Transverse colon (tissue), 4 donors: ENCODE measurements at regions not wholly inside any gene's neighbourhood (a gene's known extent, or its start where the extent isn't known, plus 50 kb on each side); places are given as distances from the start of the nearest gene placed in this dataset.

Experiments
- DNase-seq: peaks from one replicate; pipeline ENCODE4 v3.0.0-alpha.2; 2019
- H3K27ac ChIP-seq, 4 donors: fragments of 200-600 bp; sonication (generic); 2 replicates each; pipeline ENCODE4 v1.5.1; 2016 to 2018; ENCODE audit warnings: inconsistent platforms in 4 of 4
- H3K27me3 ChIP-seq: fragments of 200-600 bp; sonication (generic); 2 replicates; pipeline ENCODE4 v1.5.1; 2017; ENCODE audit warnings: inconsistent platforms
- H3K36me3 ChIP-seq, 4 donors: fragments of 200-600 bp; sonication (generic); 2 replicates each; pipeline ENCODE4 v1.5.1; 2017 to 2019; ENCODE audit warnings: inconsistent platforms in 4 of 4
- H3K4me1 ChIP-seq, 4 donors: fragments of 200-600 bp; sonication (generic); 2 replicates each; pipeline ENCODE4 v1.5.1; 2017 to 2020; ENCODE audit warnings: inconsistent platforms in 4 of 4
- H3K4me3 ChIP-seq, 4 donors: fragments of 200-600 bp; sonication (generic); 1 replicate in 1 of 4; 2 replicates in 3 of 4; pipeline versions ENCODE4 v1.5.1 to v1.6.1; 2017 to 2019; ENCODE audit warnings: inconsistent platforms in 4 of 4
- H3K9me3 ChIP-seq, 2 donors: fragments of 200-600 bp; sonication (generic); 2 replicates each; pipeline ENCODE4 v1.5.1; 2017 to 2019; ENCODE audit warnings: inconsistent platforms in 2 of 2
- EP300 ChIP-seq: sonication (generic); formaldehyde crosslinking; IDR thresholded peaks from one replicate; pipeline ENCODE4 v1.6.1; 2017; ENCODE audit warnings: antibody characterized with exemption, low read depth
- POLR2A ChIP-seq: fragments of 450-650 bp; IDR thresholded peaks from one replicate; pipeline ENCODE4 v1.6.1; 2016; ENCODE audit warnings: antibody characterized with exemption, mild to moderate bottlenecking, moderate library complexity
- POLR2AphosphoS5 ChIP-seq, 3 donors: sonication (generic); formaldehyde crosslinking; IDR thresholded peaks; one replicate each; pipeline ENCODE4 v1.6.1; 2016; ENCODE audit warnings: antibody characterized with exemption in 3 of 3
- WGBS, 2 donors: methylation state at CpG; one replicate each; pipeline ENCODE4 v1.1.5; 2018; ENCODE audit warnings: low coverage in 1 of 2; 5-methylcytosine and 5-hydroxymethylcytosine counted together
- in situ Hi-C, 4 donors: fragments of 200-750 bp; cut with MboI; loops; one replicate each; pipeline versions ENCODE4 v1.15.0 to v1.15.1; 2017; ENCODE audit warnings: low sequenced_read_pairs in 3 of 4, low pct_ligation_motif_present in 1 of 4, low pct_unique_long_range_greater_than_20kb in 1 of 4
- intact Hi-C: fragments of 100-400 bp; cut with DNase I; formaldehyde crosslinking; loops from one replicate; pipeline ENCODE4 v1.15.1; 2023; ENCODE audit warnings: low total_unique reads
- TF ChIP-seq, protein P1 (sequence below), 5 experiments: fragments of 200-600 bp in 3 of 5; fragments of 450-650 bp in 2 of 5; sonication (generic) in 3 of 5; IDR thresholded peaks; 1 replicate in 2 of 5; 2 replicates in 3 of 5; pipeline ENCODE4 v1.5.1; 2016 to 2017; ENCODE audit warnings: antibody characterized with exemption in 5 of 5, inconsistent platforms in 3 of 5, mild to moderate bottlenecking in 2 of 5, moderate library complexity in 1 of 5

DNA sequence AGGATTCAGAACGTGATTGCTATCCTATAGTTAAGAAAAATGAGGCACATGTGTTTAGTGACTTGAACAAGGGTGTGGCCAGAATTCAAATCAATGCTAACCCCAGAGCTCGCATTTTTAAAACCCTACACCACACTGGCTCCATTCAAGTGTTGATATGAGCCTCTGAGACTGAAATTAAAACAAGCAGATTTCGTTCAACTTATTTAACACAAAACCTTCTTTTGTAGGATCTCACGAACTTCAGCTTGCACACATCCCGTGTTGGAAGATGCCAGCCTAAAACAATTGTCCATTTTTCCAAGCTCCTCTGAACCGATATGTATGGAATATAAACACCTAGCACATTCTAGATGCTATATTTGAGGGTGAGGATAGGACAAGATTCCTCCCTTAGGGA lies 231.0 kb upstream of the IRX5 start:
- DNase-seq: no peak
- in situ Hi-C loops (no loop called here), intact Hi-C loops (no loop called here)
- H3K27me3 ChIP-seq: no peaks in the 10 kb centered on the region
- H3K36me3 ChIP-seq: no peaks in the 10 kb centered on the region
- no peak overlapping the region for H3K27ac ChIP-seq
- no peak for TF ChIP-seq POLR2AphosphoS5 (IDR thresholded peaks at IDR 0.05)
- no peaks in the 10 kb centered on the region for H3K9me3 ChIP-seq
- no peak overlapping the region for H3K4me3 ChIP-seq
- WGBS, 2 donors: 65 to 66% methylated on average over 6 of the region's 6 CpGs
- H3K4me1 ChIP-seq: no peaks in the 10 kb centered on the region

DNA sequence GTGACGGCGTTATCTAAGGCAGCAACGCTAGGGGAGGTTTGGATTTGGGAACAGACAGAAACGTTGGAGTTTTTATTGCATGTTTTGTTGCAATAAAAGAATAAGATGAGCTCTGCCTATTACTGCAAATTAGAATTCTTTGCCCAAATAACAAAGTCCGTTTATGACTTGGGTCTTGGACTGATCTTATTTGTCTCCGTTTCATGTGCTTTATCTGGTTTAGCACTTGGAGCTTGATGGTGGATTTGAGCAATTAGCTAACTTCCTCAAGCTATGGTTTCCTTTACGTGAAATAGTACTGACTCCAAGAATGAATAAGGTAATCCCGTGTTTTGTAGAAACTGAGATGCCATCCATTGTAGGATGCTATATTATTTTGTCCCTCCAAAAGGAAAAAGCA lies 233.0 kb upstream of the IRX5 start:
- Histone ChIP-seq H3K9me3 (no peaks in the 10 kb centered on the region), H3K4me3 (no peak overlapping the region), H3K36me3 (no peaks in the 10 kb centered on the region), H3K27me3 (no peaks in the 10 kb centered on the region), H3K4me1 (no peaks in the 10 kb centered on the region), H3K27ac (no peak overlapping the region)
- no peak for DNase-seq
- TF ChIP-seq EP300: no peak
- TF ChIP-seq POLR2AphosphoS5 (IDR thresholded peaks at IDR 0.05): no peak
- TF ChIP-seq, protein P1, sequence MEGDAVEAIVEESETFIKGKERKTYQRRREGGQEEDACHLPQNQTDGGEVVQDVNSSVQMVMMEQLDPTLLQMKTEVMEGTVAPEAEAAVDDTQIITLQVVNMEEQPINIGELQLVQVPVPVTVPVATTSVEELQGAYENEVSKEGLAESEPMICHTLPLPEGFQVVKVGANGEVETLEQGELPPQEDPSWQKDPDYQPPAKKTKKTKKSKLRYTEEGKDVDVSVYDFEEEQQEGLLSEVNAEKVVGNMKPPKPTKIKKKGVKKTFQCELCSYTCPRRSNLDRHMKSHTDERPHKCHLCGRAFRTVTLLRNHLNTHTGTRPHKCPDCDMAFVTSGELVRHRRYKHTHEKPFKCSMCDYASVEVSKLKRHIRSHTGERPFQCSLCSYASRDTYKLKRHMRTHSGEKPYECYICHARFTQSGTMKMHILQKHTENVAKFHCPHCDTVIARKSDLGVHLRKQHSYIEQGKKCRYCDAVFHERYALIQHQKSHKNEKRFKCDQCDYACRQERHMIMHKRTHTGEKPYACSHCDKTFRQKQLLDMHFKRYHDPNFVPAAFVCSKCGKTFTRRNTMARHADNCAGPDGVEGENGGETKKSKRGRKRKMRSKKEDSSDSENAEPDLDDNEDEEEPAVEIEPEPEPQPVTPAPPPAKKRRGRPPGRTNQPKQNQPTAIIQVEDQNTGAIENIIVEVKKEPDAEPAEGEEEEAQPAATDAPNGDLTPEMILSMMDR (IDR thresholded peaks at IDR 0.05): no peak
- WGBS, 2 donors: 56 to 66% methylated on average over 4 to 8 of the region's 8 CpGs
- intact Hi-C loops: no loop called here
- in situ Hi-C loops: no loop called here

DNA sequence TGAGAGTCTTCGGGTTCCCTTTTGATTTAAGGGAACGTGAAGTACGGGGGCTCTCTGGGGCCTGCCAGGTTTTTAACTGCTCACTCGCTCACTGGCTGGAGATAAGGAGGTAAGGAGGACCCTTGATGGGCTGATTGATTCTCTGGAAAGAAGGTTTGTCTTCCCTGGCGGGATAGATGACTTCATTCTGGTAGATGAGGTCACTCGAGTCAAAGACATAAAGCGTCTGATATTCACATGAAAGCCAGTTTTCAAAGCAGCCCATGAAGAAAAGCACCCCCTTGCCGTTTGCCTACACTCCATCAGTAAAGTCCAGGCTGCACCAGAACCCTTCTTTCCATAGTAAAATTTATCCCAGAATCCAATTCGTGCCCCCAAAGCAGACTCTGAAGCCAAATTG lies 233.7 kb upstream of the IRX5 start:
- WGBS, 2 donors: 49 to 55% methylated on average over 5 to 9 of the region's 9 CpGs
- no peak for TF ChIP-seq EP300
- no peak for TF ChIP-seq POLR2AphosphoS5 (IDR thresholded peaks at IDR 0.05)
- TF ChIP-seq, protein P1 (IDR thresholded peaks at IDR 0.05): no peak
- TF ChIP-seq POLR2A: no peak
- DNase-seq: no peak
- Histone ChIP-seq H3K4me1 (no peaks in the 10 kb centered on the region), H3K27ac (no peak overlapping the region), H3K9me3 (no peaks in the 10 kb centered on the region), H3K4me3 (no peak overlapping the region), H3K27me3 (no peaks in the 10 kb centered on the region), H3K36me3 (no peaks in the 10 kb centered on the region)
- intact Hi-C loops (no loop called here), in situ Hi-C loops (no loop called here)

DNA sequence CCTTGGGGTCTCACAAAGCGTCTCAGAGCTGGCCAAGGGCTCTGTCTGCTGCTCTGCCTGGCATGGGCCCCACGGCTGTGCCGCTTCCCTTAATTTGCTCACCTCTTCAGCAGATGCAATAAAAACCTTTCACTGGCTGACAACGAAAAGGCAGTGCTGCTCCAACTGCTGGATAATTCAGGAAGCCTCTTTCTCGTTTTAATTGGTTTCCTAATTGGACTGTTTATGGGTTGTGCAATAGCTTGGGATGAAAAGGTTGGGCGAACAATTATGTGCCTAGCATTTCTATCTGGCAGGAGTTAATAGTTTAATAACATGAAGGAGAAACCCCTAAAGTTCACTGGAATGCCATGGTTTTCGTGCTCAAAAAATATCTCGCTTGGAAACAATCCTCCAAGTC lies 234.1 kb upstream of the IRX5 start:
- in situ Hi-C loops: no loop called here
- H3K4me3 ChIP-seq: no peak overlapping the region
- no peaks in the 10 kb centered on the region for H3K36me3 ChIP-seq
- no peaks in the 10 kb centered on the region for H3K27me3 ChIP-seq
- intact Hi-C loops: no loop called here
- TF ChIP-seq POLR2AphosphoS5 (IDR thresholded peaks at IDR 0.05) (no peak), POLR2A (no peak), EP300 (no peak)
- TF ChIP-seq, protein P1 (IDR thresholded peaks at IDR 0.05): no peak
- WGBS, 2 donors: 47 to 51% methylated on average over 3 to 8 of the region's 8 CpGs
- DNase-seq: no peak
- H3K27ac ChIP-seq: no peak overlapping the region
- H3K9me3 ChIP-seq: no peaks in the 10 kb centered on the region
- no peaks in the 10 kb centered on the region for H3K4me1 ChIP-seq

DNA sequence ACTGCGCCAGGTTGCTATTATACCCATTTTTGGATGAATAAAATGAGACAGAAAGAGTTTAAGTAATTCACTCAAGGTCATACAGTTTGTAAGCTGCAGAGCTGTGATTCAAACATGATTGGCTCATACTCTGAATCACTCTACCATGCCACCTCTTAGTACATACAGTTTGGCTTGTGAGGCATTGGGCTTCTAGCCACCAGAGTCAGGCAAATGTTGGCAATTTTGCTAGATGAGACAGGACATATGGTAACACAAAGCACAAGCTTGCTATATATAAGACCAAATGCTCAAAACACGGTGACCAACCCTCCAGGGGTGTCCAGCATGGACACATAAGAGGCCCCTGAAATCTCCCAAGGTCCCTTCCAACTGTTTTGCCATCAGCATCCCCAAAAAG lies 236.0 kb upstream of the IRX5 start:
- WGBS, 2 donors: 89% methylated on average over 2 of the region's 2 CpGs; no CpG with 5 or more reads in 1 of the 2 donors
- Histone ChIP-seq H3K4me1 (no peaks in the 10 kb centered on the region), H3K9me3 (no peaks in the 10 kb centered on the region), H3K27me3 (no peaks in the 10 kb centered on the region), H3K27ac (no peak overlapping the region), H3K4me3 (no peak overlapping the region), H3K36me3 (no peaks in the 10 kb centered on the region)
- TF ChIP-seq EP300: no peak
- no peak for TF ChIP-seq POLR2AphosphoS5 (IDR thresholded peaks at IDR 0.05)
- no peak for TF ChIP-seq POLR2A
- TF ChIP-seq, protein P1 (IDR thresholded peaks at IDR 0.05): no peak
- intact Hi-C loops: no loop called here
- in situ Hi-C loops: no loop called here
- DNase-seq: no peak
